Esophagus squamous epithelium (tissue), 4 donors: ENCODE measurements at regions not wholly inside any gene's neighbourhood (a gene's known extent, or its start where the extent isn't known, plus 50 kb on each side); places are given as distances from the start of the nearest gene placed in this dataset.

ENCODE experiments used
- CTCF ChIP-seq, 6 experiments: fragments of 450-650 bp in 4 of 6; fragments of 200-600 bp in 2 of 6; sonication (generic) in 2 of 6; IDR thresholded peaks; one replicate each; pipeline ENCODE4 v1.5.1; 2016 to 2019; ENCODE audit warnings: antibody characterized with exemption in 6 of 6, mild to moderate bottlenecking in 4 of 6, moderate library complexity in 4 of 6
- POLR2A ChIP-seq, 4 donors: fragments of 450-650 bp; IDR thresholded peaks; one replicate each; pipeline ENCODE4 v1.6.1; 2017; ENCODE audit warnings: antibody characterized with exemption in 4 of 4, mild to moderate bottlenecking in 4 of 4, moderate library complexity in 3 of 4

- TF ChIP-seq CTCF (IDR thresholded peaks at IDR 0.05) (no peak), POLR2A (IDR thresholded peaks at IDR 0.05) (no peak)
Measured at GRCh38 chr2:4381773-4382172, 678.4 kb downstream of the DCDC2C start.
